ENCODE measurements at regions not wholly inside any gene's neighbourhood (a gene's known extent, or its start where the extent isn't known, plus 50 kb on each side); places are given as distances from the start of the nearest gene placed in this dataset.

DNA sequence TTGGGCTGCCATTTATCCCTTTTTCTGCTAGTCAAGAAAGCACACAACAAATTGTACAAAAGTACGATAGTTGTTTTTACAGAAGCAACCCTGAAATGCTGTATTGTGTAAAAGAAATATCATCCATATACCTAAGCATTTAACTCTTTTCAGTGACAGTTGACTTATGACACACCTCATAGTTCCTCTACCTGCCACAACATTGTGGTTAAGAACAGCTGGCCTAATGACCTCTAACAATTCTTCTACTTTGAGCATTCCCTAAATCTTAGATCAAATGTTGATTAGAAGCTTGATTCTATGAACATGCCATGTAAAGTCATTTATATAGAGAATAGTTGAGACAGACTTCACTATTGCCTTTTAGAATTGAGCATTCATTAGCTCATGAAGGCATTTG lies 165.9 kb upstream of the SETBP1 start:
- TF ChIP-seq, protein P1, sequence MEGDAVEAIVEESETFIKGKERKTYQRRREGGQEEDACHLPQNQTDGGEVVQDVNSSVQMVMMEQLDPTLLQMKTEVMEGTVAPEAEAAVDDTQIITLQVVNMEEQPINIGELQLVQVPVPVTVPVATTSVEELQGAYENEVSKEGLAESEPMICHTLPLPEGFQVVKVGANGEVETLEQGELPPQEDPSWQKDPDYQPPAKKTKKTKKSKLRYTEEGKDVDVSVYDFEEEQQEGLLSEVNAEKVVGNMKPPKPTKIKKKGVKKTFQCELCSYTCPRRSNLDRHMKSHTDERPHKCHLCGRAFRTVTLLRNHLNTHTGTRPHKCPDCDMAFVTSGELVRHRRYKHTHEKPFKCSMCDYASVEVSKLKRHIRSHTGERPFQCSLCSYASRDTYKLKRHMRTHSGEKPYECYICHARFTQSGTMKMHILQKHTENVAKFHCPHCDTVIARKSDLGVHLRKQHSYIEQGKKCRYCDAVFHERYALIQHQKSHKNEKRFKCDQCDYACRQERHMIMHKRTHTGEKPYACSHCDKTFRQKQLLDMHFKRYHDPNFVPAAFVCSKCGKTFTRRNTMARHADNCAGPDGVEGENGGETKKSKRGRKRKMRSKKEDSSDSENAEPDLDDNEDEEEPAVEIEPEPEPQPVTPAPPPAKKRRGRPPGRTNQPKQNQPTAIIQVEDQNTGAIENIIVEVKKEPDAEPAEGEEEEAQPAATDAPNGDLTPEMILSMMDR (IDR thresholded peaks at IDR 0.05), result no peak
- no peak for TF ChIP-seq POLR2A (IDR thresholded peaks at IDR 0.05)

All from Peyer's patch (tissue), 4 donors.